OCI-LY1 (cell line): ENCODE measurements at regions not wholly inside any gene's neighbourhood (a gene's known extent, or its start where the extent isn't known, plus 50 kb on each side); places are given as distances from the start of the nearest gene placed in this dataset.

Experiments
- CTCF ChIP-seq: fragments of 200-600 bp; sonication (generic), shearing (Covaris generic); IDR thresholded peaks from 2 replicates; pipeline ENCODE4 v1.5.1; 2017; ENCODE audit warnings: mild to moderate bottlenecking, antibody characterized with exemption, low read length, moderate library complexity, mixed read lengths
- EZH2 ChIP-seq: fragments of 200-600 bp; sonication (generic), shearing (Covaris generic); IDR thresholded peaks from 2 replicates; pipeline ENCODE4 v1.8.0; 2017; ENCODE audit warnings: borderline replicate concordance, mixed run types, mild to moderate bottlenecking, antibody characterized with exemption, low read length, moderate library complexity, mixed read lengths

GRCh38 chr3:25191673-25192072, 236.4 kb upstream of the RARB start:
- TF ChIP-seq CTCF (no peak), EZH2 (no peak)
